ENCODE measurements at regions not wholly inside any gene's neighbourhood (a gene's known extent, or its start where the extent isn't known, plus 50 kb on each side); places are given as distances from the start of the nearest gene placed in this dataset.

- TF ChIP-seq CTCF (conservative IDR thresholded peaks at IDR 0.05): no peak
- peak overlapping the region; percentile 56 for H3K27ac ChIP-seq
Observed at GRCh38 chr10:128854204-128854603, 612.8 kb upstream of the MGMT start.

GRCh38 chr10:128854963-128855362 is 612.1 kb upstream of the MGMT start:
- H3K27ac ChIP-seq: peak overlapping the region; percentile 56
- TF ChIP-seq CTCF (conservative IDR thresholded peaks at IDR 0.05): no peak

- H3K27ac ChIP-seq: peak overlapping the region; percentile 56
- TF ChIP-seq CTCF (conservative IDR thresholded peaks at IDR 0.05): no peak
Observed at GRCh38 chr10:128855618-128856428, 611.2 kb upstream of the MGMT start.

- no peak overlapping the region for H3K27ac ChIP-seq
- TF ChIP-seq CTCF (conservative IDR thresholded peaks at IDR 0.05): peak; percentile 61
Observed at GRCh38 chr10:128859738-128860386, 607.2 kb upstream of the MGMT start.

- H3K27ac ChIP-seq: no peak overlapping the region
- TF ChIP-seq CTCF (conservative IDR thresholded peaks at IDR 0.05): no peak
Observed at GRCh38 chr10:128860574-128860973, 606.5 kb upstream of the MGMT start.

- H3K27ac ChIP-seq: no peak overlapping the region
- TF ChIP-seq CTCF (conservative IDR thresholded peaks at IDR 0.05): no peak
Observed at GRCh38 chr10:128861018-128861901, 605.8 kb upstream of the MGMT start.

- TF ChIP-seq CTCF (conservative IDR thresholded peaks at IDR 0.05): no peak
- no peak overlapping the region for H3K27ac ChIP-seq
Observed at GRCh38 chr10:128863411-128863810, 603.6 kb upstream of the MGMT start.
